ENCODE measurements at regions not wholly inside any gene's neighbourhood (a gene's known extent, or its start where the extent isn't known, plus 50 kb on each side); places are given as distances from the start of the nearest gene placed in this dataset.

- no peak overlapping the region for H3K4me3 ChIP-seq
- intact Hi-C loops (cut with DNase I; ENCODE audit: low total_unique reads) = no loop called here
- TF ChIP-seq POLR2A (IDR thresholded peaks at IDR 0.05) (no peak), CTCF (IDR thresholded peaks at IDR 0.05 in 4 of 5, conservative IDR thresholded peaks at IDR 0.05 in 1 of 5) (no peak)
- H3K36me3 ChIP-seq = no peaks in the 10 kb centered on the region
- H3K9me3 ChIP-seq = no peaks in the 10 kb centered on the region
- DNase-seq (no peak), ATAC-seq (no peak)
- H3K27ac ChIP-seq = no peak overlapping the region
- in situ Hi-C loops (cut with MboI; ENCODE audit: low sequenced_read_pairs in 4 of 4) = no loop called here
- H3K4me1 ChIP-seq = no peaks in the 10 kb centered on the region
- no peaks in the 10 kb centered on the region for H3K27me3 ChIP-seq
These were observed 1042.0 kb upstream of the POT1 start for GRCh38 chr7:125971656-125972055.

- Histone ChIP-seq H3K9me3 (no peaks in the 10 kb centered on the region), H3K36me3 (no peaks in the 10 kb centered on the region), H3K27me3 (no peaks in the 10 kb centered on the region), H3K27ac (no peak overlapping the region), H3K4me3 (no peak overlapping the region), H3K4me1 (no peaks in the 10 kb centered on the region)
- in situ Hi-C loops (cut with MboI; ENCODE audit: low sequenced_read_pairs in 4 of 4) (no loop called here), intact Hi-C loops (cut with DNase I; ENCODE audit: low total_unique reads) (no loop called here)
- DNase-seq (no peak), ATAC-seq (no peak)
- TF ChIP-seq CTCF (IDR thresholded peaks at IDR 0.05 in 4 of 5, conservative IDR thresholded peaks at IDR 0.05 in 1 of 5) = no peak
- no peak for TF ChIP-seq POLR2A (IDR thresholded peaks at IDR 0.05)
These were observed 1036.8 kb upstream of the POT1 start for GRCh38 chr7:125966278-125967048.

GRCh38 chr7:125934955-125935354 lies 1005.3 kb upstream of the POT1 start:
- no peaks in the 10 kb centered on the region for H3K4me1 ChIP-seq
- H3K36me3 ChIP-seq = no peaks in the 10 kb centered on the region
- TF ChIP-seq CTCF (IDR thresholded peaks at IDR 0.05 in 4 of 5, conservative IDR thresholded peaks at IDR 0.05 in 1 of 5) = no peak
- no peak for TF ChIP-seq POLR2A (IDR thresholded peaks at IDR 0.05)
- H3K9me3 ChIP-seq = no peaks in the 10 kb centered on the region
- in situ Hi-C loops (cut with MboI; ENCODE audit: low sequenced_read_pairs in 4 of 4) (no loop called here), intact Hi-C loops (cut with DNase I; ENCODE audit: low total_unique reads) (no loop called here)
- H3K4me3 ChIP-seq = no peak overlapping the region
- DNase-seq (no peak), ATAC-seq (no peak)
- no peaks in the 10 kb centered on the region for H3K27me3 ChIP-seq
- no peak overlapping the region for H3K27ac ChIP-seq

- in situ Hi-C loops (cut with MboI; ENCODE audit: low sequenced_read_pairs in 4 of 4) = no loop called here
- DNase-seq = no peak
These were observed 1004.9 kb upstream of the POT1 start for GRCh38 chr7:125934539-125934938.

More at GRCh38 chr7:125934539-125934938, 1004.9 kb upstream of the POT1 start:
- Histone ChIP-seq H3K27ac (no peak overlapping the region), H3K9me3 (no peaks in the 10 kb centered on the region), H3K4me3 (no peak overlapping the region), H3K4me1 (no peaks in the 10 kb centered on the region), H3K27me3 (no peaks in the 10 kb centered on the region), H3K36me3 (no peaks in the 10 kb centered on the region)
- no peak for ATAC-seq
- TF ChIP-seq CTCF (IDR thresholded peaks at IDR 0.05 in 4 of 5, conservative IDR thresholded peaks at IDR 0.05 in 1 of 5) (no peak), POLR2A (IDR thresholded peaks at IDR 0.05) (no peak)
- intact Hi-C loops (cut with DNase I; ENCODE audit: low total_unique reads) = no loop called here

Data from gastrocnemius medialis (tissue), 4 donors.